ENCODE measurements at regions not wholly inside any gene's neighbourhood (a gene's known extent, or its start where the extent isn't known, plus 50 kb on each side); places are given as distances from the start of the nearest gene placed in this dataset.

GRCh38 chr11:24324211-24324610 lies 172.6 kb upstream of the LUZP2 start:
- H3K27ac ChIP-seq (ENCODE audit: insufficient read depth, low read length): no peak overlapping the region
- no peak overlapping the region for H3K4me3 ChIP-seq (replicated peaks in 1 of 4; ENCODE audit: control extremely low read depth in 1 of 4, insufficient read depth in 1 of 4, low read depth in 3 of 4, low read length in 4 of 4)
- no peaks in the 10 kb centered on the region for H3K4me1 ChIP-seq (ENCODE audit: control insufficient read depth, extremely low read depth, insufficient read depth, low read length)
- no peaks in the 10 kb centered on the region for H3K9me3 ChIP-seq (ENCODE audit: control insufficient read depth, insufficient read depth, low read depth, low read length)
- H4K20me1 ChIP-seq (ENCODE audit: control insufficient read depth, extremely low read depth, insufficient read depth, low read length): no peaks in the 10 kb centered on the region
- no peaks in the 10 kb centered on the region for H3K36me3 ChIP-seq (ENCODE audit: control insufficient read depth, insufficient read depth, low read length)
- no peak for TF ChIP-seq EZH2 (IDR thresholded peaks at IDR 0.05; ENCODE audit: low read length, missing control alignments)
- TF ChIP-seq, protein P1, sequence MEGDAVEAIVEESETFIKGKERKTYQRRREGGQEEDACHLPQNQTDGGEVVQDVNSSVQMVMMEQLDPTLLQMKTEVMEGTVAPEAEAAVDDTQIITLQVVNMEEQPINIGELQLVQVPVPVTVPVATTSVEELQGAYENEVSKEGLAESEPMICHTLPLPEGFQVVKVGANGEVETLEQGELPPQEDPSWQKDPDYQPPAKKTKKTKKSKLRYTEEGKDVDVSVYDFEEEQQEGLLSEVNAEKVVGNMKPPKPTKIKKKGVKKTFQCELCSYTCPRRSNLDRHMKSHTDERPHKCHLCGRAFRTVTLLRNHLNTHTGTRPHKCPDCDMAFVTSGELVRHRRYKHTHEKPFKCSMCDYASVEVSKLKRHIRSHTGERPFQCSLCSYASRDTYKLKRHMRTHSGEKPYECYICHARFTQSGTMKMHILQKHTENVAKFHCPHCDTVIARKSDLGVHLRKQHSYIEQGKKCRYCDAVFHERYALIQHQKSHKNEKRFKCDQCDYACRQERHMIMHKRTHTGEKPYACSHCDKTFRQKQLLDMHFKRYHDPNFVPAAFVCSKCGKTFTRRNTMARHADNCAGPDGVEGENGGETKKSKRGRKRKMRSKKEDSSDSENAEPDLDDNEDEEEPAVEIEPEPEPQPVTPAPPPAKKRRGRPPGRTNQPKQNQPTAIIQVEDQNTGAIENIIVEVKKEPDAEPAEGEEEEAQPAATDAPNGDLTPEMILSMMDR (conservative IDR thresholded peaks at IDR 0.05 in 1 of 2, IDR thresholded peaks at IDR 0.05 in 1 of 2; ENCODE audit: low read depth in 1 of 2, low read length in 2 of 2): no peak
- H3K27me3 ChIP-seq (ENCODE audit: control insufficient read depth, insufficient read depth, low read length): no peaks in the 10 kb centered on the region
- no peak overlapping the region for H2AFZ ChIP-seq (ENCODE audit: low read length)
- DNase-seq (ENCODE audit: low read depth in 2 of 2): peak; percentile 3 to 80
- no peak overlapping the region for H3K9ac ChIP-seq (ENCODE audit: insufficient read depth, low read length)
- H3K79me2 ChIP-seq (ENCODE audit: control insufficient read depth, insufficient read depth, low read length): no peaks in the 10 kb centered on the region
- H3K4me2 ChIP-seq (ENCODE audit: extremely low read depth, insufficient read depth, low read length): no peak overlapping the region

DNA sequence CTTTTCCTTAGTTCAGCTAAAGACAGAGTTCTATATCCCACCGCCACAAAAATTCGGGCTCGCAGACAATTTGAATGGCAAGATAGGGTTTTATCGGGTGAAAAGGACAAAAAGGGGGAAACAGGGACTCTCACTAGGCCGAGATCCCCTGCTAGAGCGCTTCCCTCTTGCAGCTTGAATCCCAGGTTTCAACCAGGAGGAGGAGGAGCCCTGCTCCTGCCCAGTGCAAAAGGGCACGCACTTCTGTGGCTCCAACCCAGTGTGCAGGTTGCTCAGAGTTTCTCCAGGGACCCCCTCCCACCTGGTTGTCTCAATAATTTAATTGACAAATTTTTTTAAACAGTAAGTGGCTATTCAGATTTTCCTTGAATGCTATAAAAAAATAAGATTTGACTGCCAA lies 152.6 kb upstream of the LUZP2 start:
- H2AFZ ChIP-seq (ENCODE audit: low read length): no peak overlapping the region
- no peak for TF ChIP-seq EZH2 (IDR thresholded peaks at IDR 0.05; ENCODE audit: low read length, missing control alignments)
- TF ChIP-seq, protein P1 (conservative IDR thresholded peaks at IDR 0.05 in 1 of 2, IDR thresholded peaks at IDR 0.05 in 1 of 2; ENCODE audit: low read depth in 1 of 2, low read length in 2 of 2): no peak
- H4K20me1 ChIP-seq (ENCODE audit: control insufficient read depth, extremely low read depth, insufficient read depth, low read length): no peaks in the 10 kb centered on the region
- no peaks in the 10 kb centered on the region for H3K4me1 ChIP-seq (ENCODE audit: control insufficient read depth, extremely low read depth, insufficient read depth, low read length)
- no peaks in the 10 kb centered on the region for H3K36me3 ChIP-seq (ENCODE audit: control insufficient read depth, insufficient read depth, low read length)
- no peak overlapping the region for H3K4me3 ChIP-seq (replicated peaks in 1 of 4; ENCODE audit: control extremely low read depth in 1 of 4, insufficient read depth in 1 of 4, low read depth in 3 of 4, low read length in 4 of 4)
- no peak for DNase-seq (ENCODE audit: low read depth in 2 of 2)
- H3K9ac ChIP-seq (ENCODE audit: insufficient read depth, low read length): no peak overlapping the region
- no peak overlapping the region for H3K4me2 ChIP-seq (ENCODE audit: extremely low read depth, insufficient read depth, low read length)
- no peaks in the 10 kb centered on the region for H3K9me3 ChIP-seq (ENCODE audit: control insufficient read depth, insufficient read depth, low read depth, low read length)
- H3K27me3 ChIP-seq (ENCODE audit: control insufficient read depth, insufficient read depth, low read length): no peaks in the 10 kb centered on the region
- H3K79me2 ChIP-seq (ENCODE audit: control insufficient read depth, insufficient read depth, low read length): no peaks in the 10 kb centered on the region
- H3K27ac ChIP-seq (ENCODE audit: insufficient read depth, low read length): no peak overlapping the region

DNA sequence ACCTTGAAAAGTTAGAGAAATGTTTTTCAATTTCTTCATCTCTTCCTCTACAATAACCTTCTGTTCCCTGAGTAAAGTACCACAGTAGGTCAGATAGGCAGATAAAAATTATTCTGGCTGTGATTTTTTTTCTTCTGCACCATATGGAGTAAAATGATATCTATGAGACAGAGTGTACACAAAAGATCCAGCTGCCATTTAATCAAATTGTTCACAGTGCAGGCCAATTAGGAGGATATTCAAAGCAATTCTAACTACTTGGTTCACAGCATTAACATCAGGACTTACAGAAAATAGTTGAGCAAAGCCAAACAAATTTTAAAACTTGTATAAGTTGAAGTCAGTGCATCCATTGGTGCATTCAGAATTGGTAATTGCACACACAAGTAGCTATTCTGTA lies 147.9 kb upstream of the LUZP2 start:
- Histone ChIP-seq H3K27me3 (ENCODE audit: control insufficient read depth, insufficient read depth, low read length) (no peaks in the 10 kb centered on the region), H2AFZ (ENCODE audit: low read length) (no peak overlapping the region), H3K4me2 (ENCODE audit: extremely low read depth, insufficient read depth, low read length) (no peak overlapping the region), H3K36me3 (ENCODE audit: control insufficient read depth, insufficient read depth, low read length) (no peaks in the 10 kb centered on the region), H3K9me3 (ENCODE audit: control insufficient read depth, insufficient read depth, low read depth, low read length) (no peaks in the 10 kb centered on the region), H3K4me1 (ENCODE audit: control insufficient read depth, extremely low read depth, insufficient read depth, low read length) (no peaks in the 10 kb centered on the region), H4K20me1 (ENCODE audit: control insufficient read depth, extremely low read depth, insufficient read depth, low read length) (no peaks in the 10 kb centered on the region), H3K4me3 (replicated peaks in 1 of 4; ENCODE audit: control extremely low read depth in 1 of 4, insufficient read depth in 1 of 4, low read depth in 3 of 4, low read length in 4 of 4) (no peak overlapping the region), H3K9ac (ENCODE audit: insufficient read depth, low read length) (no peak overlapping the region), H3K27ac (ENCODE audit: insufficient read depth, low read length) (no peak overlapping the region), H3K79me2 (ENCODE audit: control insufficient read depth, insufficient read depth, low read length) (no peaks in the 10 kb centered on the region)
- no peak for TF ChIP-seq EZH2 (IDR thresholded peaks at IDR 0.05; ENCODE audit: low read length, missing control alignments)
- TF ChIP-seq, protein P1 (conservative IDR thresholded peaks at IDR 0.05 in 1 of 2, IDR thresholded peaks at IDR 0.05 in 1 of 2; ENCODE audit: low read depth in 1 of 2, low read length in 2 of 2): no peak
- DNase-seq (ENCODE audit: low read depth in 2 of 2): no peak
